OCI-LY3 (cell line): ENCODE measurements at regions not wholly inside any gene's neighbourhood (a gene's known extent, or its start where the extent isn't known, plus 50 kb on each side); places are given as distances from the start of the nearest gene placed in this dataset.

Experiments used
- EZH2phosphoT487 ChIP-seq: fragments of 200-600 bp; shearing (Covaris generic); IDR thresholded peaks from 2 replicates; pipeline ENCODE4 v1.6.1; 2018; ENCODE audit warnings: antibody characterized with exemption, mixed run types, low read depth
- TF ChIP-seq, protein P1 (sequence below): fragments of 200-600, 300-600 bp; sonication (generic); IDR thresholded peaks from 2 replicates; pipeline ENCODE4 v1.5.1; 2014; ENCODE audit warnings: antibody characterized with exemption, low read length, low read depth

- TF ChIP-seq, protein P1, sequence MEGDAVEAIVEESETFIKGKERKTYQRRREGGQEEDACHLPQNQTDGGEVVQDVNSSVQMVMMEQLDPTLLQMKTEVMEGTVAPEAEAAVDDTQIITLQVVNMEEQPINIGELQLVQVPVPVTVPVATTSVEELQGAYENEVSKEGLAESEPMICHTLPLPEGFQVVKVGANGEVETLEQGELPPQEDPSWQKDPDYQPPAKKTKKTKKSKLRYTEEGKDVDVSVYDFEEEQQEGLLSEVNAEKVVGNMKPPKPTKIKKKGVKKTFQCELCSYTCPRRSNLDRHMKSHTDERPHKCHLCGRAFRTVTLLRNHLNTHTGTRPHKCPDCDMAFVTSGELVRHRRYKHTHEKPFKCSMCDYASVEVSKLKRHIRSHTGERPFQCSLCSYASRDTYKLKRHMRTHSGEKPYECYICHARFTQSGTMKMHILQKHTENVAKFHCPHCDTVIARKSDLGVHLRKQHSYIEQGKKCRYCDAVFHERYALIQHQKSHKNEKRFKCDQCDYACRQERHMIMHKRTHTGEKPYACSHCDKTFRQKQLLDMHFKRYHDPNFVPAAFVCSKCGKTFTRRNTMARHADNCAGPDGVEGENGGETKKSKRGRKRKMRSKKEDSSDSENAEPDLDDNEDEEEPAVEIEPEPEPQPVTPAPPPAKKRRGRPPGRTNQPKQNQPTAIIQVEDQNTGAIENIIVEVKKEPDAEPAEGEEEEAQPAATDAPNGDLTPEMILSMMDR, result no peak
- TF ChIP-seq EZH2phosphoT487, result no peak
Observed at GRCh38 chr17:59504821-59505220, 60.6 kb upstream of the DHX40 start.
